ENCODE measurements at regions not wholly inside any gene's neighbourhood (a gene's known extent, or its start where the extent isn't known, plus 50 kb on each side); places are given as distances from the start of the nearest gene placed in this dataset.
"Not testable (repeated sequence)": the region's sequence is repeated elsewhere in the genome, so short reads cannot be mapped to it uniquely, and the experiment has no call there.

DNA sequence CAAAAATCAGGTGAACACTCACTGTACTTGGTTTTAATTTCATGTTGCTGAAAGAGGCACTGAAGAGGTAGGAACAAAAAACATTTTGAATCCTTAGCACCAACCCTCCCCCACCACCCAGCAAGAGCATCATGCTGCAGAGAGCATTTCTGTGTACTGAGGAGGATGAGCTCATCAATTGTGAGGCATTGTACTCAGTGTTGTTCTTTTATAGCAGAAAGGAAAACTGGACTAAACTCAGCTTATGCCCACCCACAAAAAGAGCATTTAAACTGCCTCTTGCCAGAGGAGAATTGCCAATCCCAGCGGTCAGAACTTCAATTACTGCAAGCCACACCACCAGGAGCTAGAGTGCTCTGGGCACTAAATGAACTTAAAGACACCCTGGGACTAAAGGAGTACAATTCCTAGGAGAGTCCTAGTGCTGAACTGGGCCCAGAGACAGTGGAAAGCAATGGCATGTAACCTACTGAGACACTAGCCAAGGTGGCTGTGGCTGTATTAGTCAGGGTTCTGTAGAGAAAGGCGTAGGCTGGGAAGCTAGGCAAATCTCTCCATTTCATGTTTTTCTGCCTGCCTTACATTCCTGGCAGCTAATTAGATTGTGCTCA lies 280.7 kb upstream of the KLHL4 start:
- DNase-seq: no peak

DNA sequence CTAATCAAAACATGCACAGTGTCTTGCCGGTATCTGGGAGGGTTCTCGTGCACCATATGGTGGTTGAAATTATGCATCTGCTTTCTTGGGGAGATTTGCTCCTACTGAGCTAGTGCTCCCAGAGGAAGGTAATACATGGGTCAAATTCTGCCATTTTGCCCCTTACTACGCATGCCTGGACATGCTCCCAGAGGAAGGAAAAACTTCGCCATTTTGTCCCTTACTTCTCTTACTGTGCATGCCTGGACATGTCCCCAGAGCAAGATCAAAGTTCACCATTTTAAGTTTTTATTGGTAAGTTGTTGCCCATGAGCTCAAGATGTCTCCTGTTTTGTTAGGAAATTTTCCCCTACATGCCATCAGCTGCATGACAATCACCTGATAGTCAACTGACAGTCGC lies 252.1 kb upstream of the KLHL4 start:
- no peak for DNase-seq

DNA sequence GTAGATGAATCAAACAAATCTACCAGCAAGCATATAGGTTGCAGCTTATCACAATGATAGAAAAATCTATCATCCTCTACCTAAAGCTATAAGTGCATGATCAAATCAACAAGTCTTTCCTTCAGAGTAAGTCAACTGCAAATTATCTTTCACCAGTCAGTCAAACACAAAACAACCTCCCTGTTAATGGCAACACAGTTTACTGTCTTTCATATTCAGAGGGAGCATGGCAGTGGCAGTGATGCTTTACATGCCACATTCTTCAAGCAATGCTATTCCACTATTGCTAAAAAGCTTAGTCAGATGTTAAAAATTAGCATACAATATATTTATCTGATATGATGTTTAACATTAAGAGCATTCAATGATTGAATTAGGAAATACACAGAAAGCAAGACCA lies 245.1 kb upstream of the KLHL4 start:
- no peak for DNase-seq

DNA sequence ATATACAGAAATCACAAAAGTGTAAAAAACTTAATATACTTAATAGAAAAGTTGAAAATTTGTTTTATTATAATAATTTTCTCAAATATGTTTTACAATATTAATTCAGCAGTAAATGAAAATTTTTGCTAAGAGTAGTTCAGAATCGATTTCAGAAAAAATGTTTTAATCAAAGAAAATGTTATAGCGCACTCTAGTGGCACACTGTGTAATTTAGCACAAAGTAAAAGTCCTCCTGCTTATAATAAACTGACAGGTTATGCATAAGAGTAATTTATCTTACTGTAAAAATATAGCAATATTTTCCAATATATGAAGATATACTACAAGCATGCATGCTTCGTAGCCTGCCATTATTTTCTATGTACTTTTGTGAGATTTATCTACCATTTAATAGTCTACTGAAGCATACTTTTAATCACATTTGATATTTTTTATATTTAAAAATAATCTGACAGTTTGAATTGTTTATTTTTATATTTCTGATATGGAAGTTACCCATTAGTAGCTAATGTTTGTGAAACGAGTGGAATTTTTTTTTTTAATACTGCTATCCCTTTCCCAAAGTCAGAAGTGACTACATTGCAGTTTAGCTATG lies 217.9 kb upstream of the KLHL4 start:
- DNase-seq: peak; percentile 4

- DNase-seq: no peak
Measured at GRCh38 chrX:87310780-87311179, 206.8 kb upstream of the KLHL4 start.

DNA sequence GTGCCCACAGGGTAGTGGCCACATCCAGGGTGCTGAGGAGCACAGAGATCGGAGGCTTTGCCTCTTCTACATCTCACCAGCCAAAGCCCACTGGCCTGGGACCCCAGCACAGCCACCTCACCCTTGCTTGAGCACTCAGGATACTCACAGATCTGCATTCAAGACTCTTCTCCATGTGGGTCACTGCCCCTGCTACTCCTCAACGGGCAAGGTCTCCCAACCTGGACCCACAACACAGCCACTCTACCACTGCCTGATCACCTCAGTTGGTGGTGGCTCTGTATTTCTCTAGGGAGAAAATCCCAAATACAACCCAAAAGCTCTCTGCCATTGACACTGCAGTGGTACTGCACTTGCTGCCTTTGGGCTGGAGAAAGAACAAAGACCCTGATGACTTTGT lies 190.3 kb upstream of the KLHL4 start:
- DNase-seq: no peak

DNA sequence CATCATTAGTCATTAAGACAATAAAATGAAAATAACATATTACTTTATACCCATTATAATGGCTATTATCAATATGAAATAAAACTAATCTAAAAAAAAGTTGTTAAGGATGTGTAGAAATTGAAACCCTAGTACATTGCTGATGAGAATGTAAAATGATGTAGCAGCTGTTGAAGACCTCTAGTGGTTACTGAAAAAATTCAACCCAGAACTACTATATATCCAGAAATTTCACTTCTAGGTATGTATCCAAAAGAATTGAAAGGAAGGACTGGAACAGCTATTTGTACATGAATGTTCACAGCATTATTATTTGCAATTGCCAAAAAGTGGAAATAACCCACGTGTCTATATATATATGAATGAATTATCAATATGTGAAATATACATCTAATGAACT lies 180.3 kb upstream of the KLHL4 start:
- DNase-seq: no peak

DNA sequence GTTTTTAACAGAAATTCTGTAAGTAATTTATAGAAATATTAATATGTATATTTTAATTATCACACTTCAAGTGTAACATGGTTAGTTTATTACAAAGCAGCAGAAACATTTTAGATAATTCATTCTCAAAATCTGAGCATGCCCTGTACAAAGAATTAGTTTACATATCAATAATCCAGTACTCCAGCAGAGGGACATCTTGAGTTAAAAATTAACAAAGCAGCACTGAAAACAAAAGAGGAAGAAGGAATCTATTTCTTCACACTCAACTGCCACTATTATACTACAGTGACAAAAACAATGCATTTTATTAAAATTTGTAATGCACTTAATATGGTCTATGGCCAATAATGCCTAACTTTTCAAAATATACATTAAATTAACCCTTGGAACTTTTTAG lies 179.1 kb upstream of the KLHL4 start:
- no peak for DNase-seq

- DNase-seq: no peak
Measured at GRCh38 chrX:87370865-87371264, 146.7 kb upstream of the KLHL4 start.

- no peak for DNase-seq
Measured at GRCh38 chrX:87374324-87374723, 143.3 kb upstream of the KLHL4 start.

DNA sequence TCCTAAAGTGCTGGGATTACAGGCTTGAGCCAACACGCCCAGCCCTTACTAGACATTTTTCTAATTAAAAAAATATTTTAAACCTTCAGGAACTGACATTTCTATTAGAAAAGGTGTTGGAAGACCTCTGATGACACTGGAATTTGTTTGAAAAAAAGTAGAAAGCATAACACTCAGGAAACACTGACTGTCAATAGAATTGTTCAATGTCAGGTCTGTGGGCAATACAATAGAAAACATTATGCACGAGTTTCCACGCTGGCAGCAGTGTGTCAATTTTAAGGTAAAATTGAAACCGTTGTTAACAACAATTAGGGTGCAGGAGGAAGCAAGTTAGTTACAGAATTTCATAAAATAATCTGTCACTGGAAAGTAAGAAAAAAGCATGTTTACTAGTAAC lies 140.7 kb upstream of the KLHL4 start:
- DNase-seq: no peak

DNA sequence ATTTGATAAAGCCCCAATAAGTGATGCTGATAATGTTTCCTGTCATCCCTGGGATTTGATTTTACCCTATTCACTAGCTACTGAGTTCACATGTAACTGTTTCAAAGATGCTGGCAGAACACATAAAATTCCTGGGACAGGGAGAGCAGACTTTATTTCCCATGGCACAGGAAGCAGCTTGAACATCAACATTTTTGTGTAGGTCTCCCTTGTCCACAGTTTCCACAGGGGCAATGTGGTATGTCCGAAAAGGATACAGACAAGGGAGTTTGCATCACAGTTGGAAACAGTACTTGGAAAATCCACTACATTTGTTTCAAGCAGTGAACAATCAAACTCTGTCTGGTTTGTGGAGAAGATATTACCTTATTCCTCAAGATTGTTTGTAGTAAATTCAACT lies 129.2 kb upstream of the KLHL4 start:
- no peak for DNase-seq

- no peak for DNase-seq
Measured at GRCh38 chrX:87391742-87392141, 125.9 kb upstream of the KLHL4 start.

GRCh38 chrX:87392369-87392768 lies 125.2 kb upstream of the KLHL4 start:
- no peak for DNase-seq

- no peak for DNase-seq
Measured at GRCh38 chrX:87397103-87397886, 120.3 kb upstream of the KLHL4 start.

GRCh38 chrX:87402256-87402655 lies 115.3 kb upstream of the KLHL4 start:
- DNase-seq: no peak

- no peak for DNase-seq
Measured at GRCh38 chrX:87403551-87403950, 114.1 kb upstream of the KLHL4 start.

DNA sequence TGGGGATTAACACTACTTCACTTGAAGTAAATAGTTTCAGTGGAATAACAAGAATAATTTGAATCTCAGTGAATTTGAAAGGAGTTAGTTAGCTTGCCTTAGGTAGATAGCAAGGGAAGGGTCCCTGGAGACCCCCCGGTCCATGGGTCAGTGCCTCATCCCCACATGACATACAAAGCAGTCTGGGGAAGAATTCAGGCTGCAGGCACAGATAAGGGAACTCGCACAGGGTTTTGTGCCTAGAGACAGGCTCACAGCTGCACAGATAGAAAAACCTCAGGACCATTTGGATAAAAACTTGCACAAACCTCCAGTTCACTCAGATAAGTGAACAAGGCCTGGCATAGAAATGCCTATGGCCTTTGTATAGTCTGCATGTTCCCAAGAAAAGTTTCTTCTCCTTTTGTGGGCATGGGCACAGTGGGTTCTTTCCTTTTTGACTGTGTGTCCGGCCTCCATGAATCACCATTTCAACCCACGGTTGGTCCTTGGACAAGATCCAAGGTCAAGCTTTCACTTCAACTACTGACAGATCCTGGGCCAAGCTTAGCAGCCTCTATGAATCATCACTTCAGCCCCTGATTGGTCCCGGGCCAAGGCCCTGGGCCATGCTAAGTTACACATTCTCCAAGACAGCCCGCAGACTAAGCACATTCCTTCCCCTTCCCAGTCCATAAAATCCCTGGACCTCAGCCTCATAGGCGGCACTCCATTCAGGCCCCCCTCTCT lies 108.3 kb upstream of the KLHL4 start:
- DNase-seq: no peak

- DNase-seq: no peak
Measured at GRCh38 chrX:87425618-87426017, 92.0 kb upstream of the KLHL4 start.

DNA sequence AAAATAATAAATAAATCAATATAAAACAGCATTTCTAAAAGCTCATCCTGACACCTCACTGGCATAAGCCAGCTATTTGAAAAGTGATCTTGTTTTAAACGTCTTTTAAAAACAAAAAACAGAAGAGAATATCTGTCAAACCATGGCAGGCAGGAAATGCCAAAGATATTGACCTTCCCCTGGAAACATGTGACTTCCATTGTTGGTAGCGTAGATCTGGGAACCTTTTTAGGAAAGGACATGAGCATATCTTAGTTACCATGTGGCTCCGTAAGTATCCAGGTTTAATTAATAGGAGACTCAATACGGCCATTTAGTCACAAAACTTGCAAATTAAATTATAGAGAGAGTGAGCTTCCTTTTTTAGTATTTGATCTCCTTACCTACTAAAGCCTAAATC lies 83.0 kb upstream of the KLHL4 start:
- no peak for DNase-seq

DNA sequence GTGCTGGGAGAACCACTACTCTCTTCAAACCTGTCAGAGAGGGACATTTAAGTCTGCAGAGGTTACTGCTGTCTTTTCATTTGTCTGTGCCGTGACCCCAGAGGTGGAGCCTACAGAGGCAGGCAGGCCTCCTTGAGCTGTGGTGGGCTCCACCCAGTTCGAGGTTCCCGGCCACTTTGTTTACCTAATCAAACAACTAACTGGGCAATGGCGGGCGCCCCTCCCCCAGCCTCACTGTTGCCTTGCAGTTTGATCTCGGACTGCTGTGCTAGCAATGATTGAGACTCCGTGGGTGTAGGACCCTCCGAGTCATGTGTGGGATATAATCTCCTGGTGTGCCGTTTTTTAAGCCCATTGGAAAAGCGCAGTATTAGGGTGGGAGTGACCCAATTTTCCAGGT lies 69.0 kb upstream of the KLHL4 start:
- not testable (repeated sequence) for DNase-seq

- not testable (repeated sequence) for DNase-seq
Measured at GRCh38 chrX:87465757-87466156, 51.8 kb upstream of the KLHL4 start.
